ENCODE measurements at regions not wholly inside any gene's neighbourhood (a gene's known extent, or its start where the extent isn't known, plus 50 kb on each side); places are given as distances from the start of the nearest gene placed in this dataset.
"Not testable (repeated sequence)": the region's sequence is repeated elsewhere in the genome, so short reads cannot be mapped to it uniquely, and the experiment has no call there.

- DNase-seq, result no peak
Measured at GRCh38 chrX:5490786-5491563, 737.7 kb downstream of the NLGN4X start.

DNA sequence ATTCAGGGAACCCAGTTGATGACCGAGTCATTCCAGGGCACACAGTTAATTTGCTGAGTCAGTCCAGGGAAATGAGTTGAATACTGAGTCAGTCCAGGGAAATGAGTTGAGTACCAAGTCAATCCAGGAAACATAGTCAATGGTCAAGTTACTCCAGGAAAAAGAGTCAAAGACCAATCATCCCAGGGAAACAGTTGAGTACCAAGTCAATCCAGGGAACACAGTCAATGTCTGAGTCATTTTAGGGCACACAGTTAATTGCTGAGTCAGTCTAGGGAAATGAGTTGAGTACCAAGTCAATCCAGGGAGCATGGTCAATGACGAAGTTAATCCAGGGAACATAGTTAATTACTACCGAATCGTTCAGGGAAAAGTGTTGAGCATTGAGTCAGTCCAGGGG, 754.4 kb downstream of the NLGN4X start:
- no peak for DNase-seq

DNA sequence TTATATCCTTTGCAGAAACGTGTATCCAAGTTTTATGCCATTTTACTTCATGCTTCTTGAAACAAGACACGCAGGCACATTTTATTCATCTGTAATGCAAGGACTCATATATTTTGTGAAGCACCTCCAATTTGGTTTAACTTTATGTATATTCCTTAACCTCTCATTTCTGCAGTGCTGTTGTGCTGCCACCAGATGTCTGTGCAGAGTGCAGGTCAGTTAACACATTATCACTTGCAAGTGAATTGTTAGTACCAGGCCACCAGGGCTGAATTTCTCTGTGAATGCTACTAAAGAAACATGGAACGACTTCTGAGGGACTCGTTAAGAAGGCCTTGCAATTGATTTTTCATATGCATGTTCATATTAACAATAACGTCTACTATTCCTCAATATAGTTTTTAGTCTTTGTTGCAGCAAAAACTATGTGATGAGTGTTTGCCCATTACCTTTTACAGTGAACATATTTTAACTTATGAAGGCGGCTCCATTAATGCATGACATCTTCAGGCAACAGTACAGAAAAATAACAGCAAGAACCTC, 770.3 kb downstream of the NLGN4X start:
- no peak for DNase-seq

- DNase-seq, result no peak
Measured at GRCh38 chrX:5449323-5449722, 779.3 kb downstream of the NLGN4X start.

DNA sequence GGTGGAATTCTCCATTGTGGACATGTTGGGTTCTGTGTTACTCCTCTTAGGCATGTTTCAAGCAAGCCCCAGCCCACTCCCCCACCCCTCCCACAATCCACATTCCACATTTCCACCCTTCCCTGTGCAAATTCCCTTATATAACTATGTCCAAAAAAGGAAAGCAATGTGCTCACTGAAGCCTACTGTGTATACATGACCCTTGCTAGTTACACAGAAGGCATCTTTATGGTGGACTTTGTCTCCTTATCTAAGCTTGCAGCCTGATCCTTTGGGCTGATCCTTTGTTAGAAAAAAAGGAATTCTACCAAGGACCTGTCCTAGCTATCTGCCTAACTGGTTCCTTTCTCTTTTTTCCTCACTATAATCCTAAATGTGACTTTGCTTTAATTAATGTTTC, 796.8 kb downstream of the NLGN4X start:
- no peak for DNase-seq

DNA sequence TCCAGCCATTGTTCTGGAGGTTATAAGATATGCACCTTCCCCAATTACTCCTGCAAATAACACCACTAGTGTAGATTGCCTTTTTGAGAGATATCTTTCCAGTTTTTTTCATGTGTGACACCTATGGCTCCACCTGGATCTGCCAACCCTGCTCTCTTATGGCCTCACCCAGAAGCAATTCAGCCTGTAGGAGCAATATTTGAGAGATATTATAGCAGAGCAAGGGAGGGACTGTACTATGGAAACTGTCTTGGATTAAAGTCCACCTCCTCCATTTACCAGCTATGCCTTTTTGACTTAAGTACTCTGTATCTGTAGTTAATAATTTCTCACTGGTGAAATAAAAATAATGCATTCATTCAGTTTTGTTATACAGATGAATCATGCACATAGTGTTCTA, 803.5 kb downstream of the NLGN4X start:
- no peak for DNase-seq

- DNase-seq, result no peak
Measured at GRCh38 chrX:5417381-5417780, 811.3 kb downstream of the NLGN4X start.

DNA sequence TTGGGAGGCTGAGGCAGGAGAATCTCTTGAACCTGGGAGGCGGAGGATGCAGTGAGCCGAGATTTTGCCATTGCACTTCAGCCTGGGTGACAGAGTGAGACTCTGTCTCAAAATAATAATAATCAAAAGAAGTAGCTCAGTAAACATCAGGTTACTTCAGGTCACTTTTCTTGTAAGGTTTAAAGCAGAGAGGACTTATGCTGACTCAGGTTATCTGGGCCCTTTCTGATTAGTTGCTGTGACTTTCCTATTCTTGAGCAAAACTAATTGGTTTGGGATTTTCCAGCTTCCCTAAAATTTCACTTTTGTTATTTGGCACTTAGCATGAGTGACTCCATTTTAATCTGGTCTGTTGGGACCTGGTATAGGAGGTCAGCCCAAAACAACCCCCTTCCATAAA, 812.9 kb downstream of the NLGN4X start:
- DNase-seq, result no peak

DNA sequence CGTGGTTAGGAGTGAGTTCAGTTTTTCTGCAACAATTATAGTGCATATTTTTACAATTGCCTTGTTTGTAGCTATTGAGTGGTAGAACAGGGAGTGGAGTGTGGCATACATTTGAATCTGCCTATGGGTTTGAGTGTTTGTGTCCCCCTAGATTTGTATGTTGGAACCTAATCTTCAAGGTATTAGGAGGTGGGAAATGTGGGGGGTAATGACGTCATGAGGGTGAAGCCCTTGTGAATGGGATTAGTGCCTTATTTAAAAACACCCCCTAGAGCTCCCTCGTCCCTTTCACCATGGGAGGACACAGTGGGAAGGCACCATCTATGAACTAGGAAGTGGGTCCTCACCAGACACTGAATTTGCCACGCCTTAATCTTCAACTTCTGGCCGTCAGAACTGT, 819.6 kb downstream of the NLGN4X start:
- DNase-seq, result no peak

DNA sequence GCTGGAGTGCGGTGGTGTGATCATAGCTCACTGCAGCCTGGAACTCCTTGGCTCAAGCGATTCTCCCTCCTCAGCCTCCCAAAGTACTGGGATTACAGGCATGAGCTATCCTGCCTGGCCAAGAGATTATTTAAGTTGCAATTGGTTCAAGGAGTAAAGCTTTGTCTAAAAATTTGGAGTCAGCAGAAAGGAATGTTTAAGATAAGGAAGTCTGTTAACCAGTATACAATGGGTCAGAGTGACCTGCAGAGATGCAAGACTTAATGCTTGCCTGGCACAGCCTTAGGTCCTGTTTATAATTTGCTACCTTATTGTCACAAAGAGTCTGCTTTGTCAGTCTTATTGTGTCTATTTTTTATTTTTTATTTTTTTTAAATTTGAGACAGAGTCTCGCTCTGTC, 826.2 kb downstream of the NLGN4X start:
- DNase-seq, result no peak

DNA sequence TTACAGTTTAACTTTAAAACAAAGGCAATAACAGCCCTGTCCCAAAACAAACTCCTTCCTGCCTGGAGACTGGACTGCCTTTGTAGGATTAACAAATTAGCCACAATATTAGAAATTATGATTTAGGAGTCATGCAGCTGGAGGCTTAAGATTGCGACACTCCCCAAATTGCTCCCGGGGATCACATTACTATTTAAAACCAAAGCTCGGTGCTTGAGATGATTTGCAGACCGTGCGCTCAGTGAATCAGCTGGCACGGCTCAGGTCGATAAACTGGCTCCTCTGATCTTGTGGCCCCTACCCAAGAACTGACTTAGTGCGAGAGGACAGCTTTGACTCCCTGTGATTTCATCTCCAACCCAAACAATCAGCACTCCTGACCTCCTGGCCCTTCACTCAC, 829.3 kb downstream of the NLGN4X start:
- DNase-seq, result no peak

DNA sequence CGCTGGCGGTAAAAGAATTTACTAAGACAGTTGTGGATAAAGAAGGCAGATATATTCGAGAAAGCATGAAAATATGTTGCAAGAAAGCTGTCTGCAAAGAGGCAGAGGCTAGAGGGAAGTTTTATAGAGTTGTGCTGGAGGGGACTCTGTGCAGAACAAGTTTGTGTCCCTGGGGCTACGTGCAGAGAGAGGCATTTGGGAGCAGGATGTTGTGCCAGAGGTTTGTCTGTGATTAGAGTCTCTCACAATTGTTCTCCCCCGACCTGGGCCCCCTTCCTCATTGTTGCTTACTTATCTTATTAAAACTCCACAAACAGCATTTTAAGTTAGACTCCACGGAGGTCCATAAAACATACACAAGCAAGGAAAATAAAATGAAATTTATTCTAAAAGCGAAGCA, 831.3 kb downstream of the NLGN4X start:
- no peak for DNase-seq

- no peak for DNase-seq
Measured at GRCh38 chrX:5390376-5390775, 838.3 kb downstream of the NLGN4X start.

- no peak for DNase-seq
Measured at GRCh38 chrX:5388087-5388486, 840.6 kb downstream of the NLGN4X start.

DNA sequence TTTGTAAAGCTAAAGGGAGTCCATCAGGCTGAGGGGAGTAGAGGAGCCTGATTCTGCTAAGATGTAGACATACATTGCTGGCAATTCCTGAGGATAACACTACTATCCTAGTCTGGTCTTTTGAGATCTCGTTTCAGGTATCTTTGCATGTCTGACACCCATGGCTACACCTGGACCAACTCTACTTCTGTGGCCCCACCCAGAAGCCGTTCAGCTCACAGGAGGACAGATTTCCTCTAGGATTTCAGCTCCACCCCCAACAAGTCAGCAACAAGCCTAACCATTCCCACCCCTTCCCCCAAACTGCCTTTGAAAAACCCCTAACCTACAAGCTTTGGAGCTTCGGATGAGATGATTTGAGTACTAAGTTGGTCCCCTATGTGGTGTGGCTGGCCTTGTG, 848.2 kb downstream of the NLGN4X start:
- DNase-seq, result no peak

DNA sequence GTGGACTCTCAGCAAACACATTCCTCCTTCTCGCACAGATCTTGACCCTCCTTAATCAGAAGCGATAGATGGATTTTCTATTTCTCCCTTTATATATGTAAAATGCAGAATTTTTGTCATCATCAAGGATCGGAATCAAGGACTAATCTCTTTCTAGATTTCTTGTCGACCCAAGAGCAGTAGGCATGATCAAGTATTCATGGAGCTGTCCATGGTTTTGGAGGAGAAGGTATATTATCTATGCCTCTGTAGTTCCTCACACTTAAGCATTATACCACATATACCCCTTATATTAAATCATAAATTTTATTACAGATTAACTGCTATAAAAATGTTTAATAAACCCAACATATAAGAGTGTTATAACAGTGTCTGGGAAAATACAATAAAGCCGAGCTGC, 886.8 kb downstream of the NLGN4X start:
- no peak for DNase-seq

DNA sequence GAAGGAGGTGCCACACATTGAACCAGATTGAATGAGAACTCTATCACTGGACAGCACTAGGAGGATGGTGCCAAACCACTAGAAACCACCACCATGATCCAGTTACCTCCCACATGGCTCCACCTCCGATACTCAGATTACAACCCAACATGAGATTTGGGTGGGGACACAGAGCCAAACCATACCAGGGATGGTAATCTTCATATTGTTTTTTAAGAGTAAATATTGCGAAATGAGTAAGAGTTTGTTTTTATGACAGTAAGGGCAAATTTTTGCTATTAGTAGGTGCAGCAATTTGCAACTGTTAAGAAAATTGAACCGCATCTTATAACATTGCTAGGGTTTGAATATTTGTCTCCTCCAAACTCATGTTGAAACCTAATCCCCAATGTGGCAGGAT, 891.5 kb downstream of the NLGN4X start:
- DNase-seq, result no peak

DNA sequence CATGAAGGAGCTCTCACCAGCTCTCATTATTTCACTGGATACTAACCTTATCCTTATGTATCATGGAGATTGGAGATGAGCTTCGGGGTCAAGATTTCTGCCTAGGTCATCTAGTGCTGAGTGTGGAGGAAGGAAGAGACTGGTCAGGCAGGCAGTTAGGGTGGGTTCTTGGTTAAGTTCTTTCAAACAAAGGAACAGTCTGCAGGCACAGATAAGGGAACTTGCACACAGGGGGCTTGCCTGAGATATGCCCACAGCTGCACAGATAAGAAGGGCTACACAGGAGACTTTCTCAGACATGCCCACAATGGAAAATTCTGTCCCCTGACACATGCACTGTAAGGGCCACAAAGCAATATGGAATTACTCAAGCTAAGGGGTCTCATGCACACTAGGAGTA, 904.1 kb downstream of the NLGN4X start:
- DNase-seq, result no peak

- no peak for DNase-seq
Measured at GRCh38 chrX:5314148-5314547, 914.5 kb downstream of the NLGN4X start.

- no peak for DNase-seq
Measured at GRCh38 chrX:5307416-5307815, 921.3 kb downstream of the NLGN4X start.

- peak; percentile 6 for DNase-seq
Measured at GRCh38 chrX:5306654-5307121, 922.0 kb downstream of the NLGN4X start.

DNA sequence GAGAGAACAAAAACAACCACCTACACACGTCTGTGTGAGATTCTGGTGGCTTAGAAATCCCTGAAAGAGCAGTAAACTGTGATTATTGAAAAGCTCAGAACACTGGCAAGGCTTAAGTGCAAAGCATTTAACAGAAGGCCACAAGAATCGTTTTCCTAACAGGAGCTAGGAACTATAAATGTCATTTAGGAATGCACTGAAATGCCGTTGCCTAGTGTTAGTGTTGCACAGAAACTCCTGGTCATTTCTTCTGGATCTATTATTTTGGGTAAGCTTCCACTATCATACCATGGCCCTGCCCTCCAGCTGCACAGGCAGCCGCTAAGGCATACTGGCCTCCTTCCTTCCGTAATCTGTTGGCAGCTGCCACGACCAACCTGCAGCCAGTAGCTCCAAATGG, 923.2 kb downstream of the NLGN4X start:
- DNase-seq, result no peak

DNA sequence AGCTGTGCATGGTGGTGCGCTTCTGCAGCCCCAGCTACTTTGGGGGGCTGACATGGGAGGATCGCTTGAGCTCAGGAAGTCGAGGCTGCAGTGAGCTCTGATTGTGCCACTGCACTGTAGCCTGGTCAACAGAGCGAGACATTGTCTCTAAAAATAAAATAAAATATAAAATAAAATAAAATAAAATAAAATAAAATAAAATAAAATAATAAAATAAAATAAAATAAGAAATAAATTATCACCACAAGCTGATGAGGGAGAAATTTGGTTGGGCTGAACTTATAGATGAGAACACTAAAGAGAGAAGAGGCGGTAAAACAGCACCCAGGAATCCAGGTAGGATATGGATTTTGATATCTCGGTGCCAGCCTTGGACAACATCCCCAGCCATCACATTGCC, 933.7 kb downstream of the NLGN4X start:
- no peak for DNase-seq

- DNase-seq, result no peak
Measured at GRCh38 chrX:5290635-5291034, 938.0 kb downstream of the NLGN4X start.

- DNase-seq, result not testable (repeated sequence)
Measured at GRCh38 chrX:5289949-5290348, 938.7 kb downstream of the NLGN4X start.
